HEK293 (cell line): ENCODE measurements at regions not wholly inside any gene's neighbourhood (a gene's known extent, or its start where the extent isn't known, plus 50 kb on each side); places are given as distances from the start of the nearest gene placed in this dataset.

Experiments used
- CTCF ChIA-PET: fragments of 350-600 bp; formaldehyde crosslinking; extraction: SDS; loops from one replicate; lab custom pipeline; 2021; ENCODE audit warnings: antibody characterized with exemption; lab: Yijun Ruan, JAX
- POLR2A ChIA-PET: fragments of 300-600 bp; formaldehyde crosslinking; extraction: SDS; loops from one replicate; lab custom pipeline; 2020; ENCODE audit warnings: antibody characterized with exemption, inconsistent platforms; lab: Yijun Ruan, JAX
- H3K27ac ChIP-seq: fragments of 200-500 bp; sonication (Bioruptor generic); 2 replicates; pipeline ENCODE4 v1.5.1; 2014; ENCODE audit warnings: low read depth, low read length, control low read depth, inconsistent platforms; ENCODE audit errors: extremely low read depth
- H3K36me3 ChIP-seq, 2 experiments: fragments of 200-500 bp in 1 of 2; sonication (Bioruptor generic) in 1 of 2; 1 replicate in 1 of 2; 2 replicates in 1 of 2; pipeline ENCODE4 v1.5.1; 2014 to 2017; ENCODE audit warnings: inconsistent platforms in 2 of 2, low read length in 2 of 2; ENCODE audit not compliant: control insufficient read depth in 2 of 2, insufficient read depth in 1 of 2
- H3K4me1 ChIP-seq: fragments of 200-500 bp; sonication (Bioruptor generic); 2 replicates; pipeline ENCODE4 v1.5.1; 2014; ENCODE audit warnings: mild to moderate bottlenecking, low read length, inconsistent platforms; ENCODE audit not compliant: control insufficient read depth, insufficient read depth
- H3K4me3 ChIP-seq: 2 replicates; pipeline ENCODE4 v1.5.1; 2011; ENCODE audit warnings: low read depth, mild to moderate bottlenecking, control low read depth, low read length, moderate library complexity
- H3K9me3 ChIP-seq: fragments of 200-500 bp; sonication (Bioruptor generic); 2 replicates; pipeline ENCODE4 v1.5.1; 2014; ENCODE audit warnings: low read depth, low read length, inconsistent platforms; ENCODE audit not compliant: control insufficient read depth, insufficient read depth
- ELK4 ChIP-seq: IDR thresholded peaks from 2 replicates; pipeline ENCODE4 v1.6.1; 2011; ENCODE audit warnings: mild to moderate bottlenecking, low read depth, low read length, borderline replicate concordance
- KLF1 ChIP-seq: fragments of 450-650 bp; formaldehyde crosslinking; IDR thresholded peaks from 2 replicates; pipeline ENCODE4 v1.5.1; 2016; ENCODE audit warnings: missing biosample characterization, missing genetic modification characterization
- KLF9 ChIP-seq: fragments of 450-650 bp; formaldehyde crosslinking; IDR thresholded peaks from 2 replicates; pipeline ENCODE4 v1.5.1; 2016; ENCODE audit warnings: missing biosample characterization, missing genetic modification characterization, low read depth
- OSR2 ChIP-seq: fragments of 450-650 bp; formaldehyde crosslinking; IDR thresholded peaks from 2 replicates; pipeline ENCODE4 v1.5.1; 2016; ENCODE audit warnings: missing biosample characterization, missing genetic modification characterization
- SP7 ChIP-seq: fragments of 450-650 bp; formaldehyde crosslinking; IDR thresholded peaks from 2 replicates; pipeline ENCODE4 v1.5.1; 2016; ENCODE audit warnings: missing biosample characterization, missing genetic modification characterization
- YY1 ChIP-seq: fragments of 450-650 bp; formaldehyde crosslinking; IDR thresholded peaks from 2 replicates; pipeline ENCODE4 v1.5.1; 2018; ENCODE audit warnings: missing biosample characterization, missing genetic modification characterization
- ZBTB10 ChIP-seq: fragments of 450-650 bp; formaldehyde crosslinking; IDR thresholded peaks from 2 replicates; pipeline ENCODE4 v1.5.1; 2016; ENCODE audit warnings: missing biosample characterization, missing genetic modification characterization
- ZNF175 ChIP-seq: fragments of 450-650 bp; formaldehyde crosslinking; IDR thresholded peaks from 2 replicates; pipeline ENCODE4 v1.5.1; 2016; ENCODE audit warnings: missing biosample characterization, missing genetic modification characterization
- ZNF302 ChIP-seq: fragments of 450-650 bp; formaldehyde crosslinking; IDR thresholded peaks from 2 replicates; pipeline ENCODE4 v1.5.1; 2016; ENCODE audit warnings: missing biosample characterization, missing genetic modification characterization, low read depth
- ZNF518A ChIP-seq: fragments of 450-650 bp; formaldehyde crosslinking; conservative IDR thresholded peaks from 2 replicates; pipeline ENCODE4 v1.5.1; 2016; ENCODE audit warnings: low read depth, missing biosample characterization, missing genetic modification characterization
- ZNF600 ChIP-seq: fragments of 450-650 bp; formaldehyde crosslinking; IDR thresholded peaks from 2 replicates; pipeline ENCODE4 v1.5.1; 2016; ENCODE audit warnings: missing biosample characterization, missing genetic modification characterization
- ZNF626 ChIP-seq: fragments of 450-650 bp; sonication (Bioruptor Pico); formaldehyde crosslinking; IDR thresholded peaks from 2 replicates; pipeline ENCODE4 v1.5.1; 2018; ENCODE audit warnings: missing biosample characterization, missing genetic modification characterization, inconsistent platforms
- ZNF701 ChIP-seq: fragments of 450-650 bp; formaldehyde crosslinking; IDR thresholded peaks from 2 replicates; pipeline ENCODE4 v1.5.1; 2016; ENCODE audit warnings: missing biosample characterization, missing genetic modification characterization
- TF ChIP-seq, protein P1 (sequence below): fragments of 450-650 bp; formaldehyde crosslinking; IDR thresholded peaks from 2 replicates; pipeline ENCODE4 v1.5.1; 2016; ENCODE audit warnings: missing biosample characterization, missing genetic modification characterization

DNA sequence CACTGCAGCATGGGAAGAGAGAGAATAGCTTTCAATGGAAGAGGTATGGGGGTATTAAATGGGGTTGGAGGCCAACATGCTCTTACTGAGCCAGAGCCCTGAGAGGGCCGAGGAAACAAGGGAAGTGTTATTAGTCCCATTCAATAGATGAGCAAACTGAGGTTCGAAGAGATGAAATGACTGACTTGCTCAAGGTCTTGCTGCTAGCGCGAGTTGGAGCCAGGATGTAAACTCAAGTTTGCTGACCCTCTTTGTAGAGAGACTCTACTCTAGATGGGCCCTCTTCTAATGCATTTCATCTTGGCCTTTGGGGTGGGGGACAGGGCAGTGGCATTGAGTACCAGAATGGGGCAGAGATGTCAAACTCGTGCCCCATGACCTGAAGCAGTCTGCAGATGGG, 319.5 kb downstream of the RPS6KC1 start:
- ChIA-PET POLR2A (no interaction called here), CTCF (interaction anchor here (0.7 kb wide), 1 partner anchor 353 kb away, joined by 3 read pairs; no protein-coding TSS in a partner anchor)
- Histone ChIP-seq H3K9me3 (no peaks in the 10 kb centered on the region), H3K36me3 (no peaks in the 10 kb centered on the region), H3K4me1 (no peaks in the 10 kb centered on the region), H3K4me3 (no peak overlapping the region), H3K27ac (no peak overlapping the region)
- TF ChIP-seq ZNF701 (tag by site-specific recombination) (no peak), KLF1 (no peak), OSR2 (tag by site-specific recombination) (no peak), KLF9 (tag by site-specific recombination) (no peak), ZNF626 (no peak), ELK4 (no peak)

DNA sequence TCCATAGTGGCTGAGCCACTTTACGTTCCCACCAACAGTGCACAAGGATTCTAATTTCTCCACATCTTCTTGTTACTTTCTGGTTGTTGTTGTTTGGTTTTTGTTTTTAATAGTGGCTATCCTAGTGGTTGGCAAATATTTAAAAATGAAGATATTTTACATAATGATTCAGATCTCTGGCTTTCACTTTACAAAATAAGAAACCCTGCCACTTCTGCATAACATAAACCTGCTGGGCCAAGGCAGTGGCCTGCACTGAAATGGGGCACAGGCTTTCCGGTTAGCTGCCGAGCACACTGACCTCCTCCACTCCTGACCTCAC, 320.4 kb downstream of the RPS6KC1 start:
- no peak for TF ChIP-seq ZNF175
- TF ChIP-seq ZNF600: no peak
- no peak for TF ChIP-seq ZNF518A (tag by site-specific recombination)
- TF ChIP-seq ZNF302 (tag by site-specific recombination): no peak
- no peak overlapping the region for H3K4me3 ChIP-seq
- POLR2A ChIA-PET: no interaction called here
- no peaks in the 10 kb centered on the region for H3K9me3 ChIP-seq
- H3K36me3 ChIP-seq: no peaks in the 10 kb centered on the region
- H3K27ac ChIP-seq: no peak overlapping the region
- H3K4me1 ChIP-seq: no peaks in the 10 kb centered on the region
- CTCF ChIA-PET: interaction anchor here (1.9 kb wide), 1 partner anchor 752 kb away, joined by 7 read pairs; no protein-coding TSS in a partner anchor

DNA sequence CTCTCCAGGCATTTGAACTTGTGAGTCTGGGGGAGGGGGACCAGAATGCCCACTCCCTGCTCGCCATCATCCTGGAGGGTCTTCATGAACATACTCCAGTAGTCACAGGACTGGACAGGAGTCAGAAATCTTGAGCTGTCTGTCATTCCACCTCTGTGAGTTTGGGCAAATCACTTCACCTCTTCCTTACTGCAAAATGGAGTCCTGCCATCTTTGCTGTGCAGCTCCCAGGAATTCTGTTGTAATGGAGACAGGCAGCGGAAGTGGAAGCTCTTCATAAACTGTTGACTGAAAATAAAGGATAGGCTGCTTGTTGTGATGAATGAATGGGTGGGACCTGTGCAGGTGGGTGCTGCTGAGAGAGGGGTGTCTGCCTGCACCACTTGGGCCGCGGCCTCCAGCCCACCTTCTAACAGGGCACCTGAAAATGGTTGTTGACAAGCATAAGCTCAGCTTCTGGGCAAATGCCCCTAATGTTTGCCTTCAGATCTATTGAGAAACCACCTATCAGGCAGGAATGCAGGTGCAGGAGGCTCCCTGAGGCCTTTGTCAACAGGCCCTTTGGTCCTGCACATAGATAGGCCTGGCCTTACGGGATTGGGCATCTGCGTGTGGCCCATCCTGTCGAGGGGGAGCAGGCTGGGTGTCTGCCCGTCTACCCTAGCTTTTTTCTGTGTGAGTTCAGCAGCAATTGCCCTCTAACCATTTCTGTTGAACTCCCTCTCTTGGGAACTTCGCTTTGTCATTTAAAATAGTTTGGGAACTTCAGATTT, 321.0 kb downstream of the RPS6KC1 start:
- no peak overlapping the region for H3K27ac ChIP-seq
- ChIA-PET POLR2A (no interaction called here), CTCF (interaction anchor here (0.7 to 1.9 kb wide), 2 partner anchors 488 to 751 kb away, joined by 4 to 7 read pairs; no protein-coding TSS in a partner anchor)
- no peaks in the 10 kb centered on the region for H3K4me1 ChIP-seq
- no peak for TF ChIP-seq YY1 (tag by site-specific recombination)
- TF ChIP-seq SP7 (tag by site-specific recombination): no peak
- TF ChIP-seq ZBTB10 (tag by site-specific recombination): no peak
- TF ChIP-seq, protein P1, sequence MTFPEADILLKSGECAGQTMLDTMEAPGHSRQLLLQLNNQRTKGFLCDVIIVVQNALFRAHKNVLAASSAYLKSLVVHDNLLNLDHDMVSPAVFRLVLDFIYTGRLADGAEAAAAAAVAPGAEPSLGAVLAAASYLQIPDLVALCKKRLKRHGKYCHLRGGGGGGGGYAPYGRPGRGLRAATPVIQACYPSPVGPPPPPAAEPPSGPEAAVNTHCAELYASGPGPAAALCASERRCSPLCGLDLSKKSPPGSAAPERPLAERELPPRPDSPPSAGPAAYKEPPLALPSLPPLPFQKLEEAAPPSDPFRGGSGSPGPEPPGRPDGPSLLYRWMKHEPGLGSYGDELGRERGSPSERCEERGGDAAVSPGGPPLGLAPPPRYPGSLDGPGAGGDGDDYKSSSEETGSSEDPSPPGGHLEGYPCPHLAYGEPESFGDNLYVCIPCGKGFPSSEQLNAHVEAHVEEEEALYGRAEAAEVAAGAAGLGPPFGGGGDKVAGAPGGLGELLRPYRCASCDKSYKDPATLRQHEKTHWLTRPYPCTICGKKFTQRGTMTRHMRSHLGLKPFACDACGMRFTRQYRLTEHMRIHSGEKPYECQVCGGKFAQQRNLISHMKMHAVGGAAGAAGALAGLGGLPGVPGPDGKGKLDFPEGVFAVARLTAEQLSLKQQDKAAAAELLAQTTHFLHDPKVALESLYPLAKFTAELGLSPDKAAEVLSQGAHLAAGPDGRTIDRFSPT (tag by site-specific recombination): no peak
- H3K36me3 ChIP-seq: no peaks in the 10 kb centered on the region
- no peak overlapping the region for H3K4me3 ChIP-seq
- no peaks in the 10 kb centered on the region for H3K9me3 ChIP-seq
